Heart left ventricle (tissue), 13 donors: ENCODE measurements at regions not wholly inside any gene's neighbourhood (a gene's known extent, or its start where the extent isn't known, plus 50 kb on each side); places are given as distances from the start of the nearest gene placed in this dataset.

Source experiments
- POLR2A ChIP-seq, 2 donors: fragments of 450-650 bp; IDR thresholded peaks; one replicate each; pipeline ENCODE4 v1.6.1; 2017; ENCODE audit warnings: antibody characterized with exemption in 2 of 2, mild to moderate bottlenecking in 2 of 2, moderate library complexity in 2 of 2
- TF ChIP-seq, protein P1 (sequence below), 12 donors: fragments of 200-600 bp; sonication (generic) in 4 of 12; IDR thresholded peaks; one replicate each; pipeline versions ENCODE4 v1.5.0 to v1.8.0; 2018 to 2022; ENCODE audit warnings: antibody characterized with exemption in 12 of 12, mild to moderate bottlenecking in 5 of 12
- donor health status: ischemic (EF 13 %, LVEDD 7.1; RV severe dilation, severe dysfunction).
- donor health status: DM: no; HTN: yes; CAD: no.
- donor health status: DM: no; HTN: no; CAD: no.
- donor health status: ischemic (EF 25% LVEDD 6.9; RV normal size, moderate dysfunction).
- donor health status: ischemic (EF 25% LVEDD 5.7; RV mildly dilated, moderate dysfunction).
- donor health status: ischemic (EF 35%, LVEDD 5.7; RV mildly dilated, moderate dysfunction).
- donor health status: nonischemic (EF 11% LVEDD 7.7; RV severe dilation, severe dysfunction).
- donor health status: DM: yes; HTN: yes; CAD: no.
- donor health status: PGD.
- donor health status: ischemic (EF 29% LVEDD 5.4; RV normal size, mild dysfunction).
- donor health status: nonischemic (EF 23%, LVEDD 6.1; RV moderate dilation, normal function).

GRCh38 chr2:128642821-128643220, 324.2 kb upstream of the HS6ST1 start:
- TF ChIP-seq, protein P1, sequence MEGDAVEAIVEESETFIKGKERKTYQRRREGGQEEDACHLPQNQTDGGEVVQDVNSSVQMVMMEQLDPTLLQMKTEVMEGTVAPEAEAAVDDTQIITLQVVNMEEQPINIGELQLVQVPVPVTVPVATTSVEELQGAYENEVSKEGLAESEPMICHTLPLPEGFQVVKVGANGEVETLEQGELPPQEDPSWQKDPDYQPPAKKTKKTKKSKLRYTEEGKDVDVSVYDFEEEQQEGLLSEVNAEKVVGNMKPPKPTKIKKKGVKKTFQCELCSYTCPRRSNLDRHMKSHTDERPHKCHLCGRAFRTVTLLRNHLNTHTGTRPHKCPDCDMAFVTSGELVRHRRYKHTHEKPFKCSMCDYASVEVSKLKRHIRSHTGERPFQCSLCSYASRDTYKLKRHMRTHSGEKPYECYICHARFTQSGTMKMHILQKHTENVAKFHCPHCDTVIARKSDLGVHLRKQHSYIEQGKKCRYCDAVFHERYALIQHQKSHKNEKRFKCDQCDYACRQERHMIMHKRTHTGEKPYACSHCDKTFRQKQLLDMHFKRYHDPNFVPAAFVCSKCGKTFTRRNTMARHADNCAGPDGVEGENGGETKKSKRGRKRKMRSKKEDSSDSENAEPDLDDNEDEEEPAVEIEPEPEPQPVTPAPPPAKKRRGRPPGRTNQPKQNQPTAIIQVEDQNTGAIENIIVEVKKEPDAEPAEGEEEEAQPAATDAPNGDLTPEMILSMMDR (IDR thresholded peaks at IDR 0.05), result no peak
- TF ChIP-seq POLR2A (IDR thresholded peaks at IDR 0.05), result no peak
